ENCODE measurements at regions not wholly inside any gene's neighbourhood (a gene's known extent, or its start where the extent isn't known, plus 50 kb on each side); places are given as distances from the start of the nearest gene placed in this dataset.

- no peak for TF ChIP-seq CTCF (IDR thresholded peaks at IDR 0.05)
These were observed 383.1 kb upstream of the MEX3C start for GRCh38 chr18:51580580-51580979.

GRCh38 chr18:51582551-51582950 is 385.1 kb upstream of the MEX3C start:
- no peak for TF ChIP-seq CTCF (IDR thresholded peaks at IDR 0.05)

- no peak for TF ChIP-seq CTCF (IDR thresholded peaks at IDR 0.05)
These were observed 391.1 kb upstream of the MEX3C start for GRCh38 chr18:51588616-51589015.

- TF ChIP-seq CTCF (IDR thresholded peaks at IDR 0.05), result no peak
These were observed 396.4 kb upstream of the MEX3C start for GRCh38 chr18:51593931-51594330.

GRCh38 chr18:51603111-51603510 is 405.6 kb upstream of the MEX3C start:
- TF ChIP-seq CTCF (IDR thresholded peaks at IDR 0.05), result no peak

GRCh38 chr18:51603551-51603950 is 406.1 kb upstream of the MEX3C start:
- TF ChIP-seq CTCF (IDR thresholded peaks at IDR 0.05), result no peak

- no peak for TF ChIP-seq CTCF (IDR thresholded peaks at IDR 0.05)
These were observed 413.0 kb upstream of the MEX3C start for GRCh38 chr18:51610481-51610880.

GRCh38 chr18:51611326-51611725 is 413.8 kb upstream of the MEX3C start:
- no peak for TF ChIP-seq CTCF (IDR thresholded peaks at IDR 0.05)

Data from LNCAP (cell line).